ENCODE measurements at regions not wholly inside any gene's neighbourhood (a gene's known extent, or its start where the extent isn't known, plus 50 kb on each side); places are given as distances from the start of the nearest gene placed in this dataset.

DNA sequence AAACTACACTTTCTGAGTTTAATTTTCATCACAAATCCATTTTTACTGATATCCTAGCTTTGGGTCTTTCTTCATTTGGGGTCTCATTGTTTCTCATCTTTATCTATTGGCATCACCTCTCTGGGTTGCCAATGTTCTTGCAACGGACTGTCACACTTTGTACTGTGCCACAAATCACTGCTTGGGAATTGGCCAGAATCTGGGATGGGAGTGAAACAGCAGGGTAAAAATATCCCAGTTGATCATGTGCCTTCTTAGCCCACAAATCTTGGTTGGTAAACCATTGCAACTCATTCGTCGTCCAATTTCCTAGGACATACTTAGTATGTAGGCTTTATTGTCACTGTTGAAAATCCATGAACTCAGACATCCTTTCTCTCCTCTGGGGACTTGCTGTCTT lies 698.5 kb downstream of the OTOL1 start:
- no peak overlapping the region for H3K27ac Mint-ChIP-seq
- ATAC-seq: no peak
- no peaks in the 10 kb centered on the region for H3K27me3 Mint-ChIP-seq
- ChIA-PET POLR2A (no interaction called here), CTCF (no interaction called here)
- H3K4me3 Mint-ChIP-seq: no peak overlapping the region
- no peaks in the 10 kb centered on the region for H3K4me1 Mint-ChIP-seq
- peaks cover under 1% of the 10 kb centered on the region for H3K9me3 Mint-ChIP-seq (ENCODE audit: low read depth)
- no peaks in the 10 kb centered on the region for H3K36me3 Mint-ChIP-seq (ENCODE audit: low read depth)
- intact Hi-C loops (cut with DNase I, micrococcal nuclease): loop anchor here in 1 of 2 experiments (10.0 kb wide), 1 partner anchor 340 kb away; no protein-coding TSS in a partner anchor
- no peak for DNase-seq

DNA sequence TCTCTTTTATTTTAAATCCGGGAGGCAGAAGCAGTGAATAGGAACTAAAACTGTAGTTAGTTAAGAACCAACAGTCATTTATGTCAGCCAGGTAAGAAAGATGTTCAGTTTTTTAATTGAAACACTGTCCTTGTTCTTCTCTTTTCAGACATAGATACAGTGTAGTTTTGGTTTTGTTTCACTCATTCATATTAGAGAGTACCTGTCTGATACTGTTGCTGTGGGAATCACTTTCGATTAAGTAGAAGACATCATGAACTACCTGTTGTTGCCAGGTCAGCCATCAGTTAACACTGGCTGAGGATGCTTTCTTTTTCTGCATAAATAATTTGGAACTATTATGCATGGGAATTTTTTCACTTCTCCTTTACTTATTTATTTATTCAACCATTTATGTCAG lies 700.4 kb downstream of the OTOL1 start:
- no peak for DNase-seq
- ChIA-PET CTCF (no interaction called here), POLR2A (no interaction called here)
- intact Hi-C loops (cut with DNase I, micrococcal nuclease): loop anchor here in 1 of 2 experiments (10.0 kb wide), 1 partner anchor 342 kb away; no protein-coding TSS in a partner anchor
- H3K27ac Mint-ChIP-seq: no peak overlapping the region
- H3K27me3 Mint-ChIP-seq: no peaks in the 10 kb centered on the region
- no peak overlapping the region for H3K4me3 Mint-ChIP-seq
- peaks cover 2% of the 10 kb centered on the region for H3K9me3 Mint-ChIP-seq (ENCODE audit: low read depth)
- no peaks in the 10 kb centered on the region for H3K4me1 Mint-ChIP-seq
- no peaks in the 10 kb centered on the region for H3K36me3 Mint-ChIP-seq (ENCODE audit: low read depth)
- ATAC-seq: no peak

DNA sequence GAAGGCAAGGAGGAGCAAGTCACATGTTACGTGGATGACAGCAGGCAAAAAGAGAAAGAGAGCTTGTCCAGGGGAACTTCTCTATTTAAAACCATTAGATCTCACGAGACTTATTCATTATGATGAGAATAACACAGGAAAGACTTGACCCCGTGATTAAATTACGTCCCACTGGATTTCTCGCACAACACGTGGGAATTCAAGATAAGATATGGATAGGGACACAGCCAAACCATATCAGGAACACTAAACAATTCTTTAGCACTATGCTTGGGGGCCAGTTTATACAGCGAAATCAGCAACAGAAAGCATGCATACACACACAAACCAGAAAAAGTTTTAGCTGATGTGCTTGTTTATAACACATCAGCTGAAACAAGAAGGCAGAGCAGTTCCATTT lies 704.2 kb downstream of the OTOL1 start:
- ChIA-PET POLR2A (no interaction called here), CTCF (no interaction called here)
- no peaks in the 10 kb centered on the region for H3K36me3 Mint-ChIP-seq (ENCODE audit: low read depth)

DNA sequence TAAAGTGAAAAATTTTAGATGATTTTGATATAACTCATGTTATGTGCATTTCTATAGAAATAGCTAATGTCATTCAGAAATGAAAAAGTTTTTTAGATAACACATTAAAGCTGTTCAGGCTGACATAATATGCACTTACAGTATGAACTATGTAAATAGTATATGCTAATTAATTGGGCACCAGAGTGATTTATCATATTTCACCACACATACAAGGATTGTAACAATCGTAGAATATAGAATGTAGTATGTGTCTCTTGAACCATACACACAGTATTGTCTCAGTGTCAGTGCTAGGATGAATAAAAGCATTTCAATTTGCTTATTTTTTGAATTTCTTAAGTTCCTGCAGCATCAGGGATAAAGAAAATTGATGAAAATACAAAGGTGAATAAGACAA lies 710.0 kb downstream of the OTOL1 start:
- DNase-seq (no peak), ATAC-seq (no peak)
- ChIA-PET CTCF (no interaction called here), POLR2A (no interaction called here)
- H3K4me1 Mint-ChIP-seq: no peaks in the 10 kb centered on the region
- no peaks in the 10 kb centered on the region for H3K27me3 Mint-ChIP-seq
- H3K36me3 Mint-ChIP-seq (ENCODE audit: low read depth): no peaks in the 10 kb centered on the region
- intact Hi-C loops (cut with DNase I, micrococcal nuclease): no loop called here
- no peak overlapping the region for H3K4me3 Mint-ChIP-seq
- no peak overlapping the region for H3K27ac Mint-ChIP-seq
- no peaks in the 10 kb centered on the region for H3K9me3 Mint-ChIP-seq (ENCODE audit: low read depth)

More for the DNA sequence above, 704.2 kb downstream of the OTOL1 start:
- DNase-seq (no peak), ATAC-seq (no peak)
- intact Hi-C loops (cut with DNase I, micrococcal nuclease): no loop called here
- no peak overlapping the region for H3K4me3 Mint-ChIP-seq
- H3K4me1 Mint-ChIP-seq: no peaks in the 10 kb centered on the region
- H3K9me3 Mint-ChIP-seq (ENCODE audit: low read depth): peaks cover 2% of the 10 kb centered on the region
- H3K27ac Mint-ChIP-seq: no peak overlapping the region
- no peaks in the 10 kb centered on the region for H3K27me3 Mint-ChIP-seq

DNA sequence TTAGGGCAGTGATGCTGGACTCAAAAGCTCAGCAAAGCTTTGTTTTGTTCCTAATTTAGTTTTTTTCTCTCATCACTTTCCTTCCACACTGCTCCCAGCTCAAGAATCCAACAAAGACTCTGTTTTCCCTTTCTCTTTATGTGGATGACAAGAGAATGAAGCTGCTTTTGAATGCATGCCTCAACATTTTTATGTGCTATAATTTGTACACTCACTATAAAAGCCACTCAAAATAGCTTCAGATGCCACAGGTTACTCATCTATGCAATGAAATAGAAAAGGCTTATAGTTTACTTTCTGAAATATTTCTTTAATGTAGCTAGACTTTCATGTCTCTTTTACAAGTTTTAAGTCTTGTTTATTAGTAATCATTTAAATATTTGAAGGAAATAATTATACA lies 714.9 kb downstream of the OTOL1 start:
- no peak overlapping the region for H3K27ac Mint-ChIP-seq
- DNase-seq (no peak), ATAC-seq (no peak)
- H3K9me3 Mint-ChIP-seq (ENCODE audit: low read depth): no peaks in the 10 kb centered on the region
- H3K36me3 Mint-ChIP-seq (ENCODE audit: low read depth): no peaks in the 10 kb centered on the region
- intact Hi-C loops (cut with DNase I, micrococcal nuclease): no loop called here
- H3K27me3 Mint-ChIP-seq: no peaks in the 10 kb centered on the region
- POLR2A ChIA-PET: no interaction called here
- CTCF ChIA-PET: interaction anchor here (0.7 kb wide), 1 partner anchor 679 kb away, joined by 3 read pairs; no protein-coding TSS in a partner anchor
- no peak overlapping the region for H3K4me3 Mint-ChIP-seq
- no peaks in the 10 kb centered on the region for H3K4me1 Mint-ChIP-seq

DNA sequence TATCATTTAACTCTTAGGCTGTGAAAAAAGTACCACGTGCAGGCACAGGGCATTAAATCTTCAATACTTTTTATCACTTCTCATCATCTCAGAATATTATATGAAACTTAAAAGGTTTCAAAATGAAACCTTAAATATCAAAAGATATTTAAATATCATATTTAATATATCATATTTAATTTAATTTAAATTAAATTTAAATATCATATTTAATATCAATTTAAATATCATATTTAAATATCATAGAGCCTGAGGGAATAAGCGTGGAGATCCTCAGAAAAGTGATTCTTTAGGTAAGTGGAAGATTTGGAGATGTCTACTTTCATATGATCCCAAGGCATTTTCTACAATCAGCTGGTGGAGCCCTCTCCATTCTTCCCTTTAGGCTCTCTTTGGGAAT lies 716.6 kb downstream of the OTOL1 start:
- intact Hi-C loops (cut with DNase I, micrococcal nuclease): no loop called here
- CTCF ChIA-PET: no interaction called here
- no peaks in the 10 kb centered on the region for H3K36me3 Mint-ChIP-seq (ENCODE audit: low read depth)
- no peaks in the 10 kb centered on the region for H3K9me3 Mint-ChIP-seq (ENCODE audit: low read depth)
- ATAC-seq: no peak
- no peak for DNase-seq
- H3K27me3 Mint-ChIP-seq: no peaks in the 10 kb centered on the region
- no peak overlapping the region for H3K27ac Mint-ChIP-seq
- H3K4me3 Mint-ChIP-seq: no peak overlapping the region
- no peaks in the 10 kb centered on the region for H3K4me1 Mint-ChIP-seq
- POLR2A ChIA-PET: no interaction called here

DNA sequence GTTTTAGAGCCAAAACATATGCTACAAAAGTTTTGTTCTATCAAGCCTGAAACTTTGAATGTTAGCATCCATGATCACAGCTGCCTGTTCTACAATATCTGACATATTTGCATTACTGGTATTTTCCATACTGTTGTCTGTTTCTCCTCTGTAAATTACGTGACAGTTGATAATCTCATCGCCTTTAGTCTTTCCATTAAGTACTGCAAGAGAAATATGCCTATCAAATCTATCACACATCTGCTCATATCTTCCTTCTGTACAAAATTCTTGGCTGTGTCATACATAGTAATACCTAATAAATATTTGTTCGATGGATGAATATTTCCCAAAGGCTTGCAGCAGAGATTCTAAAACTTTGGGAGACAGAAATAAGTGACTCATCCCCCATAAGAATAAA lies 717.3 kb downstream of the OTOL1 start:
- no peaks in the 10 kb centered on the region for H3K27me3 Mint-ChIP-seq
- intact Hi-C loops (cut with DNase I, micrococcal nuclease): no loop called here
- POLR2A ChIA-PET: no interaction called here
- DNase-seq (no peak), ATAC-seq (no peak)
- H3K27ac Mint-ChIP-seq: no peak overlapping the region
- H3K36me3 Mint-ChIP-seq (ENCODE audit: low read depth): no peaks in the 10 kb centered on the region
- no peaks in the 10 kb centered on the region for H3K9me3 Mint-ChIP-seq (ENCODE audit: low read depth)
- H3K4me1 Mint-ChIP-seq: no peaks in the 10 kb centered on the region
- no peak overlapping the region for H3K4me3 Mint-ChIP-seq
- CTCF ChIA-PET: no interaction called here

DNA sequence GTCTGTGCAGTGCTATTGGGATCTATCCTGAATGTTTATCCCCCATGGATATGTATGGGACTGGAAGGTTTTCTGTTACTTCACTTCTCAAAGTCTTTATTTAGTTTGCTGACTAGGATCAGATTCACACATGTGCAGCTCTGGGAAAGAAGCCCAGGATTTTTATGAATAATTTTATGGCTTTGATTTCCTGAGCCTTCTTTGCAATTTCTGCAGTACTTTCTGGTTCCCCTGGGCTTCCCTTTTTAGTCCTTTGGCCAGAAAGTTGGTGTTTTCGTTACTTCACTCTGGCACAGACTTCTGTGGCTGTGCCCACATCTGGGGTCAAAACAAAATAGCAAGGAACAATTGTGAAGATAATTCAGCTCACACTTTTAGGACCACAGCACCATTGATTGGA lies 721.0 kb downstream of the OTOL1 start:
- H3K27ac Mint-ChIP-seq: no peak overlapping the region
- no peaks in the 10 kb centered on the region for H3K9me3 Mint-ChIP-seq (ENCODE audit: low read depth)
- H3K4me3 Mint-ChIP-seq: no peak overlapping the region
- H3K36me3 Mint-ChIP-seq (ENCODE audit: low read depth): no peaks in the 10 kb centered on the region
- H3K4me1 Mint-ChIP-seq: no peaks in the 10 kb centered on the region
- ChIA-PET CTCF (interaction anchor here (1.6 kb wide), 1 partner anchor 8 kb away, joined by 4 read pairs; no protein-coding TSS in a partner anchor), POLR2A (no interaction called here)
- ATAC-seq (no peak), DNase-seq (no peak)
- H3K27me3 Mint-ChIP-seq: no peaks in the 10 kb centered on the region
- intact Hi-C loops (cut with DNase I, micrococcal nuclease): no loop called here

DNA sequence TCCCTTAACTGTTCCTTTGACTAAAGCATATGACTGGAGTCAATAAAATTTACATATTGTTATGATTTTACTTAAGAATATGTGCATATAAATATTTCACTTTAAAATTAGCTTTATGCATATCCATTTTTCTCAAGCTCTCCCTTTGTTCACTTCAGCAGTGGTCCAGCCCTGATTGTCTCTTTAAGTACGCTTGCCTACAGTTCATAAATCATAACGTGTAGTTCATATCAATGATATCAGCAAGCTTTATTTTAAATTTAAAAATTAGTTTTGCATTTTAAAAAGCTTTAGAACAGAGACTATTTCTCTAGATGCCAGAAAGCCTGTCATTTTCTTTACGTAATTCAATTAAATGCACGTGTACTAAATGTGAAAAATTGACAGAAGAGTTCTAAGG lies 721.9 kb downstream of the OTOL1 start:
- ChIA-PET CTCF (interaction anchor here (1.3 to 1.6 kb wide), 2 partner anchors 9 to 10 kb away, joined by 4 read pairs; no protein-coding TSS in a partner anchor), POLR2A (no interaction called here)
- H3K4me1 Mint-ChIP-seq: no peaks in the 10 kb centered on the region
- ATAC-seq (no peak), DNase-seq (no peak)
- H3K36me3 Mint-ChIP-seq (ENCODE audit: low read depth): no peaks in the 10 kb centered on the region
- H3K27ac Mint-ChIP-seq: no peak overlapping the region
- H3K4me3 Mint-ChIP-seq: no peak overlapping the region
- H3K27me3 Mint-ChIP-seq: no peaks in the 10 kb centered on the region
- intact Hi-C loops (cut with DNase I, micrococcal nuclease): no loop called here
- no peaks in the 10 kb centered on the region for H3K9me3 Mint-ChIP-seq (ENCODE audit: low read depth)

DNA sequence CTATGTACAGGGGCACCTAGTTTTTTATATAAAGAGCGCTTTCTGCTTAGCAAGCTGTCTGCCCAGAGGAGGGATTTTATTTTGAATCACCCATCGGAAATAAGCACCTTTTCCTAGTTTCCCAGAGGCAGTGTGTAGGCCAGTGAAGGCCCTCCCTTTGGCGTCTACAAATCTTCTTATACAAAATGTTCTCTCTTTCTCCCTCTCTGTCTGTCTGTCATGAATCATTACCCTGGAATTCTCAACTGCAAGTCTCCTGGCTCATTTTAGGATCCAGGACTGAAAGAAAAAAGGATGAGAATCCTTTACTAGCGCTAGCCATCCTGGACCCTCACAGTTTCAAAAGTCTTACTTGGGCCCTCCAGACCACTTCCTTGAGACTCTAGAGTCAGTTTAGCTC lies 728.1 kb downstream of the OTOL1 start:
- H3K4me3 Mint-ChIP-seq: no peak overlapping the region
- H3K4me1 Mint-ChIP-seq: no peaks in the 10 kb centered on the region
- H3K36me3 Mint-ChIP-seq (ENCODE audit: low read depth): no peaks in the 10 kb centered on the region
- no peaks in the 10 kb centered on the region for H3K27me3 Mint-ChIP-seq
- no peak overlapping the region for H3K27ac Mint-ChIP-seq
- ATAC-seq (no peak), DNase-seq (no peak)
- ChIA-PET CTCF (no interaction called here), POLR2A (no interaction called here)
- intact Hi-C loops (cut with DNase I, micrococcal nuclease): no loop called here
- no peaks in the 10 kb centered on the region for H3K9me3 Mint-ChIP-seq (ENCODE audit: low read depth)

DNA sequence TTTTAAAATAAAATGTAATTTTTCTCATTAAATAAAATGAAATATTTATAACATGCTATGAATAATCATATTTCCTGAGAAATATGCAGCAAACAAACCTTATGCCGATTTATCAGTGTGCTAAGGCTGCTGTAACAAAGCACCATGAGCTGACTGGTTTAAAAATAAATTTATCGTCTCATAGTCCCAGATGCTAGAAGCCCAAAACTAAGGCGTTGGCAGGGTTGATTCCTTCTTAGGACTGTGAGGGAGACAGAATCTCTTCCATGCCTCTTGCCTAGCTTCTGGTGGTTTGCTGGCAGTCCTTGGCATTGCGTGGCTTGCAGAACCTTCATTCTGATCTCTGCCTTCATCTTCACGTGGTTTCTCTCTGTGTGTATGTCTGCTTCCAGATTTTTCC lies 740.3 kb downstream of the OTOL1 start:
- H3K4me3 Mint-ChIP-seq: no peak overlapping the region
- no peak overlapping the region for H3K27ac Mint-ChIP-seq
- no peaks in the 10 kb centered on the region for H3K27me3 Mint-ChIP-seq
- H3K36me3 Mint-ChIP-seq (ENCODE audit: low read depth): no peaks in the 10 kb centered on the region
- peaks cover 2% of the 10 kb centered on the region for H3K9me3 Mint-ChIP-seq (ENCODE audit: low read depth)
- H3K4me1 Mint-ChIP-seq: no peaks in the 10 kb centered on the region
- DNase-seq (no peak), ATAC-seq (no peak)
- ChIA-PET CTCF (no interaction called here), POLR2A (no interaction called here)
- intact Hi-C loops (cut with DNase I, micrococcal nuclease): no loop called here

DNA sequence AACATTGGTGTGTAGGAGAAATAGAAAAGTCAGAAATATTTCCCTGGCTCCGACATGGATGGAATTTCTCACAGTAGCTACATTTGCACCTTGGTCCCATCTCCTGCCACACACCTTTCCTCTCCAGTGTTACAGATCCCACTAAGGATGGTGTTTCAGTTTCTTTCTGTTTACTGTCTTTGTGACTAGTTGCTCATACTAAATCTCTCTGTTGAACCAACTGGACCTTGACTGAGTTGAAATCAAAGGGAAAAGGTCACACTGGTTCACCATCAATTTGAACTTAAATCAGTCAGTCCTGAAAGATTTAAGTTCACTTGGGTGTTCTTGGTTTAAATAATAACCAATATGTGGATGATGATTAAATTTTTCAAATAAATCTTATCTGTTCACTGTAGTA lies 754.2 kb downstream of the OTOL1 start:
- Mint-ChIP-seq H3K4me1 (no peaks in the 10 kb centered on the region), H3K27me3 (no peaks in the 10 kb centered on the region), H3K36me3 (ENCODE audit: low read depth) (no peaks in the 10 kb centered on the region), H3K27ac (no peak overlapping the region), H3K4me3 (no peak overlapping the region), H3K9me3 (ENCODE audit: low read depth) (no peaks in the 10 kb centered on the region)
- ATAC-seq (no peak), DNase-seq (no peak)
- ChIA-PET CTCF (no interaction called here), POLR2A (no interaction called here)
- intact Hi-C loops (cut with DNase I, micrococcal nuclease): no loop called here

DNA sequence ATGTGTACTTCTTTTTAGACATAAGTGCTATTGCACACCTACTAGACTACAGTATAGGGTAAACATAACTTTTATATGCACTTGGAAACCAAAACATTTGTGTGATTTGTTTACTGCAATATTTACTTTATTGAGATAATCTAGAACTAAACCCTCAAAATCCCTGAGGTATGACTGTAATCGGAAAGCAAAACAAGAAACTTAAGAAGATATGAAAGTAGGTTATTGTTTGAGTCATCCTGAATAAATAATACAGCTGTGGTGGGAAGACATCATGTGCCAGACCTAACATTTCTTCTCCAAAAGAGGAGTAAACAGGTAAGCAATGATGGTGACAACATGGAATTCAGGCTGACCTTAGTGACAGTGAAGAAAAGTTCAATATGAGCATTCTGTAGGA lies 765.5 kb downstream of the OTOL1 start:
- DNase-seq (no peak), ATAC-seq (no peak)
- H3K36me3 Mint-ChIP-seq (ENCODE audit: low read depth): no peaks in the 10 kb centered on the region
- no peaks in the 10 kb centered on the region for H3K4me1 Mint-ChIP-seq
- intact Hi-C loops (cut with DNase I, micrococcal nuclease): no loop called here
- no peak overlapping the region for H3K4me3 Mint-ChIP-seq
- no peaks in the 10 kb centered on the region for H3K27me3 Mint-ChIP-seq
- CTCF ChIA-PET: interaction anchor here (0.6 to 0.7 kb wide), 2 partner anchors 241 to 834 kb away, joined by 4 to 7 read pairs; no protein-coding TSS in a partner anchor
- POLR2A ChIA-PET: no interaction called here
- no peak overlapping the region for H3K27ac Mint-ChIP-seq
- H3K9me3 Mint-ChIP-seq (ENCODE audit: low read depth): no peaks in the 10 kb centered on the region
